ENCODE measurements at regions not wholly inside any gene's neighbourhood (a gene's known extent, or its start where the extent isn't known, plus 50 kb on each side); places are given as distances from the start of the nearest gene placed in this dataset.

- H3K9ac ChIP-seq (replicated peaks in 1 of 4; ENCODE audit: extremely low read depth in 1 of 4, low read depth in 3 of 4, low read length in 3 of 4), result no peak overlapping the region
- H2BK15ac ChIP-seq (ENCODE audit: low read length), result no peak overlapping the region
- no peaks in the 10 kb centered on the region for H3K36me3 ChIP-seq (ENCODE audit: control insufficient read depth in 2 of 4, insufficient read depth in 4 of 4, low read length in 3 of 4)
- H3K27me3 ChIP-seq (replicated peaks in 1 of 4; ENCODE audit: control insufficient read depth in 3 of 4, extremely low read depth in 1 of 4, insufficient read depth in 3 of 4, low read length in 3 of 4), result no peaks in the 10 kb centered on the region
- H4K5ac ChIP-seq (ENCODE audit: insufficient read length, low read depth, low read length), result no peak overlapping the region
- H2BK5ac ChIP-seq (ENCODE audit: low read depth, low read length), result no peak overlapping the region
- no peak overlapping the region for H3K4me2 ChIP-seq (ENCODE audit: insufficient read depth in 1 of 2, low read depth in 2 of 2, low read length in 2 of 2)
- H3K4ac ChIP-seq (replicated peaks; ENCODE audit: insufficient read length, low read depth, low read length), result no peak overlapping the region
- no peak overlapping the region for H2BK20ac ChIP-seq (ENCODE audit: low read length)
- no peak overlapping the region for H3K27ac ChIP-seq (ENCODE audit: low read depth, low read length)
- no peak overlapping the region for H3K23ac ChIP-seq (ENCODE audit: insufficient read length)
- no peak overlapping the region for H3K18ac ChIP-seq (ENCODE audit: extremely low read depth, low read length)
- H2AFZ ChIP-seq (ENCODE audit: low read length), result no peak overlapping the region
- H4K91ac ChIP-seq (replicated peaks; ENCODE audit: insufficient read length, low read length), result no peak overlapping the region
- no peak for FAIRE-seq
- no peak for TF ChIP-seq RFX5 (IDR thresholded peaks at IDR 0.05; ENCODE audit: borderline replicate concordance, low read depth, low read length)
- TF ChIP-seq, protein P1, sequence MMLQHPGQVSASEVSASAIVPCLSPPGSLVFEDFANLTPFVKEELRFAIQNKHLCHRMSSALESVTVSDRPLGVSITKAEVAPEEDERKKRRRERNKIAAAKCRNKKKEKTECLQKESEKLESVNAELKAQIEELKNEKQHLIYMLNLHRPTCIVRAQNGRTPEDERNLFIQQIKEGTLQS (IDR thresholded peaks at IDR 0.05; ENCODE audit: insufficient read depth, low read depth, low read length), result no peak
- TF ChIP-seq ZNF274 (IDR thresholded peaks at IDR 0.05; ENCODE audit: borderline replicate concordance, extremely low read depth, low read length), result no peak
- TF ChIP-seq SIX5 (IDR thresholded peaks at IDR 0.05; ENCODE audit: low read depth, low read length), result no peak
- TF ChIP-seq HDAC6 (IDR thresholded peaks at IDR 0.05; ENCODE audit: low read depth, low read length), result no peak
- no peak for TF ChIP-seq CBX8 (IDR thresholded peaks at IDR 0.05; ENCODE audit: borderline replicate concordance, low read depth, low read length)
- TF ChIP-seq BACH1 (IDR thresholded peaks at IDR 0.05; ENCODE audit: low read length), result no peak
- peaks cover 0 to 10% of the 10 kb centered on the region in 2 experiments; a peak in 2 of 4 replicates for H3K9me3 ChIP-seq (ENCODE audit: insufficient read depth in 2 of 2, low read depth in 1 of 2, low read length in 1 of 2)
- no peaks in the 10 kb centered on the region for H3K79me1 ChIP-seq (ENCODE audit: low read depth, low read length)
- H3K56ac ChIP-seq (replicated peaks; ENCODE audit: insufficient read length, low read depth, low read length), result no peak overlapping the region
- H3K79me2 ChIP-seq (ENCODE audit: control insufficient read depth in 1 of 2, insufficient read depth in 2 of 2, low read length in 2 of 2), result no peaks in the 10 kb centered on the region
- POLR2A ChIA-PET (ENCODE audit: partially characterized antibody), result no interaction called here
- no peak overlapping the region for H3K4me3 ChIP-seq (ENCODE audit: extremely low read depth in 1 of 4, insufficient read depth in 2 of 4, low read depth in 3 of 4, low read length in 4 of 4)
- H4K8ac ChIP-seq (ENCODE audit: extremely low read depth, insufficient read depth, low read length), result no peak overlapping the region
- H2BK120ac ChIP-seq (replicated peaks; ENCODE audit: low read depth, low read length), result no peak overlapping the region
- 93% methylated on average over 2 of the region's 2 CpGs; no CpG with 5 or more reads in 1 of the 2 experiments for WGBS, 2 experiments (ENCODE audit: extremely low coverage in 1 of 2, insufficient coverage in 1 of 2, insufficient read length in 1 of 2, insufficient replicate concordance in 2 of 2, low coverage in 1 of 2, low lambda C conversion rate in 2 of 2, missing lambda C conversion rate in 1 of 2)
- no peak overlapping the region for H2BK12ac ChIP-seq (ENCODE audit: low read depth, low read length)
- H3K4me1 ChIP-seq (replicated peaks in 1 of 4; ENCODE audit: control insufficient read depth in 3 of 4, insufficient read depth in 4 of 4, low read length in 3 of 4), result no peaks in the 10 kb centered on the region
- CTCF ChIA-PET (ENCODE audit: partially characterized antibody), result interaction anchor here (0.6 to 0.9 kb wide), 2 partner anchors 12 to 1539 kb away, joined by 3 read pairs; no protein-coding TSS in a partner anchor
- DNase-seq (ENCODE audit: low read depth in 1 of 2, low spot score in 2 of 2), result no peak
- no peaks in the 10 kb centered on the region for H3K23me2 ChIP-seq (ENCODE audit: low read depth, low read length)
- no peak overlapping the region for H2AK5ac ChIP-seq (ENCODE audit: low read depth, low read length)
- H3K14ac ChIP-seq (ENCODE audit: insufficient read length), result no peak overlapping the region
- no peaks in the 10 kb centered on the region for H4K20me1 ChIP-seq (replicated peaks in 1 of 2; ENCODE audit: control insufficient read depth in 1 of 2, insufficient read depth in 2 of 2, low read length in 2 of 2)
Observed at GRCh38 chr2:187873132-187873531, 318.9 kb upstream of the TFPI start.

Measured in H1 (cell line).